H1 (cell line): ENCODE measurements at regions not wholly inside any gene's neighbourhood (a gene's known extent, or its start where the extent isn't known, plus 50 kb on each side); places are given as distances from the start of the nearest gene placed in this dataset.

Source experiments
- ATF3 ChIP-seq: IDR thresholded peaks from 2 replicates; pipeline ENCODE4 v1.6.1; 2011; ENCODE audit warnings: low read depth, mild to moderate bottlenecking, low read length; ENCODE audit not compliant: insufficient read depth
- CEBPB ChIP-seq: IDR thresholded peaks from 2 replicates; pipeline ENCODE4 v1.6.1; 2012; ENCODE audit warnings: low read depth, low read length
- CHD2 ChIP-seq: IDR thresholded peaks from 2 replicates; pipeline ENCODE4 v1.6.1; 2012; ENCODE audit warnings: low read length, improper control_type of control experiment
- CREB1 ChIP-seq: IDR thresholded peaks from 2 replicates; pipeline ENCODE4 v1.6.1; 2012; ENCODE audit warnings: inconsistent platforms
- CTCF ChIP-seq, 3 experiments: IDR thresholded peaks; 1 replicate in 2 of 3; 2 replicates in 1 of 3; pipeline versions ENCODE4 v1.5.1 to v1.6.1; 2011; ENCODE audit warnings: low read length in 3 of 3, mild to moderate bottlenecking in 3 of 3, inconsistent platforms in 2 of 3, low read depth in 1 of 3, moderate library complexity in 1 of 3; ENCODE audit not compliant: insufficient read depth in 1 of 3; ENCODE audit errors: control extremely low read depth in 1 of 3
- EZH2 ChIP-seq: fragments of 200-600 bp; sonication (generic); IDR thresholded peaks from 2 replicates; pipeline ENCODE4 v1.7.1; 2012; ENCODE audit warnings: low read depth, mild to moderate bottlenecking, moderate library complexity, low read length, inconsistent platforms; ENCODE audit not compliant: severe bottlenecking
- JUN ChIP-seq: IDR thresholded peaks from 2 replicates; pipeline ENCODE4 v1.6.1; 2011; ENCODE audit warnings: low read depth, mild to moderate bottlenecking, improper control_type of control experiment, low read length
- SIN3A ChIP-seq, 2 experiments: IDR thresholded peaks in 1 of 2; conservative IDR thresholded peaks in 1 of 2; 2 replicates each; pipeline ENCODE4 v1.6.1; 2011 to 2012; ENCODE audit warnings: low read length in 2 of 2, improper control_type of control experiment in 1 of 2, low read depth in 1 of 2, mild to moderate bottlenecking in 1 of 2
- SP2 ChIP-seq: IDR thresholded peaks from 2 replicates; pipeline ENCODE4 v1.6.1; 2012; ENCODE audit warnings: mild to moderate bottlenecking, low read length, inconsistent platforms
- USF2 ChIP-seq: IDR thresholded peaks from 2 replicates; pipeline ENCODE4 v1.6.1; 2011; ENCODE audit warnings: low read length, improper control_type of control experiment

- no peak for TF ChIP-seq ATF3
- no peak for TF ChIP-seq JUN
- no peak for TF ChIP-seq CTCF (IDR thresholded peaks at IDR 0.05; ENCODE audit: control extremely low read depth in 1 of 3, insufficient read depth in 1 of 3, low read depth in 1 of 3, low read length in 3 of 3)
- no peak for TF ChIP-seq CHD2
- TF ChIP-seq CREB1, result no peak
- no peak for TF ChIP-seq SIN3A (conservative IDR thresholded peaks at IDR 0.05 in 1 of 2, IDR thresholded peaks at IDR 0.05 in 1 of 2; ENCODE audit: low read depth in 1 of 2, low read length in 2 of 2)
- no peak for TF ChIP-seq CEBPB
- TF ChIP-seq USF2, result no peak
- TF ChIP-seq EZH2, result no peak
- TF ChIP-seq SP2, result no peak
Observed at GRCh38 chr1:30095451-30096025, 627.8 kb downstream of the MATN1 start.
